HCT116 (cell line): ENCODE measurements at regions not wholly inside any gene's neighbourhood (a gene's known extent, or its start where the extent isn't known, plus 50 kb on each side); places are given as distances from the start of the nearest gene placed in this dataset.

Experiments
- ATAC-seq: fragments of 200-7000 bp; cut with Tn5 transposase; 2 replicates; pipeline ENCODE4 v1.9.1; 2020; ENCODE audit warnings: mild to moderate bottlenecking, moderate library complexity
- BruUV-seq: library from RNA; stranded (reverse); fragments of 400-500 nt; replicated peaks from 2 replicates; lab custom pipeline; 2021; lab: Mats Ljungman, UMichigan
- CTCF ChIA-PET: fragments of 300-600 bp; sonication (Branson Sonifier 250); formaldehyde crosslinking; loops from one replicate; lab custom pipeline; 2021; ENCODE audit warnings: antibody characterized with exemption; lab: Charles Lee
- POLR2A ChIA-PET: fragments of 300-600, 350-600 bp; sonication (Branson Sonifier 250); formaldehyde crosslinking; loops from one replicate; lab custom pipeline; 2021; ENCODE audit warnings: antibody characterized with exemption; lab: Charles Lee
- RAD21 ChIA-PET, 2 experiments: fragments of 300-600 bp; sonication (Branson Sonifier 250); formaldehyde crosslinking; loops; one replicate each; lab custom pipeline; 2023; ENCODE audit warnings: low total read pairs in 2 of 2; ENCODE audit not compliant: uncharacterized antibody in 2 of 2, unreplicated experiment in 2 of 2, low non-redundant PET in 1 of 2; lab: Charles Lee
- DNase-seq: peaks from one replicate; pipeline ENCODE4 v3.0.0-alpha.2; 2010; ENCODE audit warnings: low read depth, low spot score
- H2AFZ ChIP-seq: fragments of 200-600 bp; shearing (Covaris generic), sonication (generic); 2 replicates; pipeline ENCODE4 v1.6.1; 2017; ENCODE audit warnings: low read depth, mixed run types, mixed read lengths, antibody characterized with exemption, low read length; ENCODE audit not compliant: poor library complexity, severe bottlenecking
- H3K27ac ChIP-seq: 2 replicates; pipeline ENCODE4 v1.5.1; 2012; ENCODE audit warnings: low read depth, low read length
- H3K27me3 ChIP-seq: fragments of 200-600 bp; sonication (generic); 2 replicates; pipeline ENCODE4 v1.6.1; 2016; ENCODE audit warnings: mixed run types, low read length, mixed read lengths; ENCODE audit not compliant: insufficient read depth
- H3K36me3 ChIP-seq, 2 experiments: fragments of 200-500 bp in 1 of 2; fragments of 200-600 bp in 1 of 2; sonication (Bioruptor generic) in 1 of 2; sonication (generic) in 1 of 2; 2 replicates each; pipeline versions ENCODE4 v1.5.1 to v1.6.1; 2014 to 2016; ENCODE audit warnings: low read length in 2 of 2, inconsistent platforms in 1 of 2, mixed read lengths in 1 of 2, mixed run types in 1 of 2; ENCODE audit not compliant: insufficient read depth in 2 of 2, control insufficient read depth in 1 of 2
- H3K4me1 ChIP-seq, 2 experiments: fragments of 200-600 bp in 1 of 2; sonication (generic) in 1 of 2; 2 replicates each; pipeline versions ENCODE4 v1.5.1 to v1.6.1; 2012 to 2017; ENCODE audit warnings: low read length in 2 of 2, inconsistent platforms in 1 of 2, mild to moderate bottlenecking in 1 of 2, mixed read lengths in 1 of 2, mixed run types in 1 of 2, moderate library complexity in 1 of 2; ENCODE audit not compliant: insufficient read depth in 2 of 2, control insufficient read depth in 1 of 2
- H3K4me2 ChIP-seq: fragments of 200-600 bp; sonication (generic); 2 replicates; pipeline ENCODE4 v1.6.1; 2017; ENCODE audit warnings: mixed run types, low read length, mixed read lengths
- H3K4me3 ChIP-seq, 2 experiments: fragments of 200-600 bp in 1 of 2; sonication (generic) in 1 of 2; replicated peaks in 1 of 2; 2 replicates each; pipeline ENCODE4 v1.5.1; 2011 to 2016; ENCODE audit warnings: low read length in 2 of 2, control low read depth in 1 of 2, low read depth in 1 of 2, mild to moderate bottlenecking in 1 of 2, mixed read lengths in 1 of 2, mixed run types in 1 of 2
- H3K79me2 ChIP-seq: fragments of 200-600 bp; sonication (generic); 2 replicates; pipeline ENCODE4 v1.6.1; 2017; ENCODE audit warnings: mild to moderate bottlenecking, mixed run types, low read length, moderate library complexity, mixed read lengths; ENCODE audit not compliant: insufficient read depth
- H3K9ac ChIP-seq: fragments of 200-600 bp; sonication (generic); 2 replicates; pipeline ENCODE4 v1.6.1; 2016; ENCODE audit warnings: low read length, mixed read lengths
- H3K9me2 ChIP-seq: fragments of 200-600 bp; sonication (generic), shearing (Covaris generic); 2 replicates; pipeline ENCODE4 v1.6.1; 2017; ENCODE audit warnings: mixed run types, mild to moderate bottlenecking, moderate library complexity; ENCODE audit not compliant: insufficient read depth
- H3K9me3 ChIP-seq, 2 experiments: fragments of 200-500 bp in 1 of 2; fragments of 200-600 bp in 1 of 2; sonication (Bioruptor generic) in 1 of 2; sonication (generic) in 1 of 2; 2 replicates each; pipeline ENCODE4 v1.6.1; 2014 to 2017; ENCODE audit warnings: low read length in 2 of 2, mixed read lengths in 2 of 2, inconsistent platforms in 1 of 2, low read depth in 1 of 2, mild to moderate bottlenecking in 1 of 2, mixed run types in 1 of 2, moderate library complexity in 1 of 2; ENCODE audit not compliant: control insufficient read depth in 1 of 2, insufficient read depth in 1 of 2
- H4K20me1 ChIP-seq: fragments of 200-600 bp; sonication (generic), shearing (Covaris generic); 2 replicates; pipeline ENCODE4 v1.6.1; 2017; ENCODE audit warnings: mixed run types, mild to moderate bottlenecking, moderate library complexity; ENCODE audit not compliant: insufficient read depth
- CBX3 ChIP-seq: IDR thresholded peaks from 2 replicates; pipeline ENCODE4 v1.6.1; 2012; ENCODE audit warnings: low read depth
- CEBPB ChIP-seq: IDR thresholded peaks from 2 replicates; pipeline ENCODE4 v1.6.1; 2012; ENCODE audit warnings: low read depth
- CTCF ChIP-seq, 3 experiments: fragments of 200-600 bp in 1 of 3; sonication (generic) in 1 of 3; IDR thresholded peaks in 2 of 3; conservative IDR thresholded peaks in 1 of 3; 2 replicates each; pipeline ENCODE4 v1.5.1; 2012 to 2017; ENCODE audit warnings: low read depth in 2 of 3, low read length in 2 of 3, antibody characterized with exemption in 1 of 3, borderline replicate concordance in 1 of 3, control low read depth in 1 of 3, mild to moderate bottlenecking in 1 of 3, mixed read lengths in 1 of 3, mixed run types in 1 of 3, moderate library complexity in 1 of 3; ENCODE audit not compliant: insufficient read depth in 1 of 3
- EGR1 ChIP-seq: IDR thresholded peaks from 2 replicates; pipeline ENCODE4 v1.6.1; 2012; ENCODE audit warnings: low read depth
- EZH2 ChIP-seq: fragments of 200-600 bp; sonication (generic); IDR thresholded peaks from 2 replicates; pipeline ENCODE4 v1.6.1; 2017; ENCODE audit warnings: antibody characterized with exemption, mixed run types
- EZH2phosphoT487 ChIP-seq: fragments of 200-600 bp; IDR thresholded peaks from 2 replicates; pipeline ENCODE4 v1.6.1; 2018; ENCODE audit warnings: antibody characterized with exemption, borderline replicate concordance
- FOSL1 ChIP-seq: IDR thresholded peaks from 2 replicates; pipeline ENCODE4 v1.6.1; 2012; ENCODE audit warnings: low read depth
- JUND ChIP-seq: IDR thresholded peaks from 2 replicates; pipeline ENCODE4 v1.6.1; 2012
- MAX ChIP-seq: IDR thresholded peaks from 2 replicates; pipeline ENCODE4 v1.6.1; 2012
- POLR2A ChIP-seq: IDR thresholded peaks from 2 replicates; pipeline ENCODE4 v1.7.0; 2011; ENCODE audit warnings: borderline replicate concordance; ENCODE audit not compliant: insufficient read depth, insufficient read length; ENCODE audit errors: extremely low read depth
- POLR2AphosphoS5 ChIP-seq: IDR thresholded peaks from 2 replicates; pipeline ENCODE4 v1.6.1; 2011; ENCODE audit warnings: mild to moderate bottlenecking, low read depth, low read length, moderate library complexity
- RAD21 ChIP-seq: IDR thresholded peaks from 2 replicates; pipeline ENCODE4 v1.6.1; 2012; ENCODE audit warnings: low read depth, mild to moderate bottlenecking
- SP1 ChIP-seq: IDR thresholded peaks from 2 replicates; pipeline ENCODE4 v1.6.1; 2012; ENCODE audit warnings: low read depth
- SRF ChIP-seq: IDR thresholded peaks from 2 replicates; pipeline ENCODE4 v1.6.1; 2012; ENCODE audit warnings: low read depth
- YY1 ChIP-seq: IDR thresholded peaks from 2 replicates; pipeline ENCODE4 v1.6.1; 2011; ENCODE audit warnings: low read length, low read depth, moderate library complexity, mild to moderate bottlenecking; ENCODE audit not compliant: insufficient replicate concordance; ENCODE audit errors: extremely low read depth
- ZBTB33 ChIP-seq: IDR thresholded peaks from 2 replicates; pipeline ENCODE4 v1.6.1; 2011; ENCODE audit warnings: mild to moderate bottlenecking, low read length, moderate library complexity; ENCODE audit not compliant: insufficient replicate concordance; ENCODE audit errors: extremely low read depth
- ZFX ChIP-seq: fragments of 450-650 bp; IDR thresholded peaks from 2 replicates; pipeline ENCODE4 v1.6.1; 2017
- ZNF274 ChIP-seq: fragments of 200-500 bp; sonication (Bioruptor generic); IDR thresholded peaks from 2 replicates; pipeline ENCODE4 v1.6.1; 2014; ENCODE audit warnings: mild to moderate bottlenecking, low read depth, low read length, inconsistent platforms
- intact Hi-C: fragments of 100-400 bp; cut with micrococcal nuclease; formaldehyde crosslinking; loops from 2 replicates; pipeline ENCODE4 v1.10.0; 2022

GRCh38 chr4:24404281-24404680 lies 180.1 kb downstream of the DHX15 start:
- Histone ChIP-seq H3K4me3 (no peak overlapping the region), H2AFZ (no peak overlapping the region), H3K79me2 (no peaks in the 10 kb centered on the region), H3K4me2 (no peak overlapping the region), H3K27me3 (no peaks in the 10 kb centered on the region; the same call in 1 of the 2 replicates), H3K9me2 (no peaks in the 10 kb centered on the region), H3K36me3 (no peaks in the 10 kb centered on the region; a peak in 1 of 4 replicates), H3K9ac (no peak overlapping the region), H3K27ac (no peak overlapping the region), H3K9me3 (no peaks in the 10 kb centered on the region)
- DNase-seq (no peak), ATAC-seq (no peak)
- ChIA-PET POLR2A (no interaction called here), CTCF (no interaction called here), RAD21 (no interaction called here)
- BruUV-seq: no TSS peak
- TF ChIP-seq MAX: no peak
- TF ChIP-seq JUND: no peak
- TF ChIP-seq CEBPB: no peak
- no peak for TF ChIP-seq FOSL1
- no peak for TF ChIP-seq ZFX
- TF ChIP-seq, all 23 proteins: peak for 0
- no peaks in the 10 kb centered on the region for H3K4me1 ChIP-seq
- intact Hi-C loops: loop anchor here (5.0 kb wide), 1 partner anchor 1622 kb away; no protein-coding TSS in a partner anchor
- no peaks in the 10 kb centered on the region for H4K20me1 ChIP-seq

GRCh38 chr4:24403265-24403664 lies 181.1 kb downstream of the DHX15 start:
- H3K27me3 ChIP-seq: no peaks in the 10 kb centered on the region; the same call in 1 of the 2 replicates
- DNase-seq (no peak), ATAC-seq (no peak)
- intact Hi-C loops: loop anchor here (5.0 kb wide), 1 partner anchor 1621 kb away; no protein-coding TSS in a partner anchor
- no peaks in the 10 kb centered on the region for H3K4me1 ChIP-seq
- TF ChIP-seq SRF: no peak
- TF ChIP-seq YY1: no peak
- no peak for TF ChIP-seq POLR2A
- no peak for TF ChIP-seq EZH2phosphoT487
- no peak for TF ChIP-seq POLR2AphosphoS5
- no peak for TF ChIP-seq RAD21
- TF ChIP-seq CBX3: no peak
- TF ChIP-seq CEBPB: no peak
- no peak for TF ChIP-seq FOSL1
- TF ChIP-seq ZNF274: no peak
- TF ChIP-seq EZH2: no peak
- TF ChIP-seq SP1: no peak
- TF ChIP-seq EGR1: no peak
- TF ChIP-seq ZBTB33: no peak
- TF ChIP-seq CTCF (IDR thresholded peaks at IDR 0.05 in 2 of 3, conservative IDR thresholded peaks at IDR 0.05 in 1 of 3; ENCODE audit: borderline replicate concordance in 1 of 3, insufficient read depth in 1 of 3, low read depth in 2 of 3, low read length in 2 of 3): no peak
- H3K79me2 ChIP-seq: no peaks in the 10 kb centered on the region
- H4K20me1 ChIP-seq: no peaks in the 10 kb centered on the region
- H3K4me2 ChIP-seq: no peak overlapping the region
- H3K27ac ChIP-seq: no peak overlapping the region
- H2AFZ ChIP-seq: no peak overlapping the region
- ChIA-PET RAD21 (no interaction called here), POLR2A (no interaction called here), CTCF (no interaction called here)
- H3K36me3 ChIP-seq: no peaks in the 10 kb centered on the region; a peak in 1 of 4 replicates
- H3K4me3 ChIP-seq: no peak overlapping the region
- BruUV-seq: no TSS peak
- no peaks in the 10 kb centered on the region for H3K9me2 ChIP-seq
- no peaks in the 10 kb centered on the region for H3K9me3 ChIP-seq
- no peak overlapping the region for H3K9ac ChIP-seq
